NB4 (cell line): ENCODE measurements at regions not wholly inside any gene's neighbourhood (a gene's known extent, or its start where the extent isn't known, plus 50 kb on each side); places are given as distances from the start of the nearest gene placed in this dataset.
"Not testable (repeated sequence)": the region's sequence is repeated elsewhere in the genome, so short reads cannot be mapped to it uniquely, and the experiment has no call there.

Experiments used
- DNase-seq: peaks from one replicate; pipeline ENCODE4 v3.0.0; 2010; ENCODE audit warnings: low read depth
- H3K4me3 ChIP-seq: one replicate; pipeline ENCODE4 v1.5.1; 2011; ENCODE audit warnings: mild to moderate bottlenecking, low read depth, low read length, moderate library complexity
- MYC ChIP-seq: IDR thresholded peaks from 2 replicates; pipeline ENCODE4 v1.6.1; 2011; ENCODE audit warnings: low read depth, low read length
- POLR2A ChIP-seq: IDR thresholded peaks from 2 replicates; pipeline ENCODE4 v1.6.1; 2011; ENCODE audit warnings: mild to moderate bottlenecking; ENCODE audit not compliant: insufficient read length; ENCODE audit errors: extremely low read depth
- TF ChIP-seq, protein P1 (sequence below): IDR thresholded peaks from one replicate; pipeline ENCODE4 v1.5.1; 2012; ENCODE audit warnings: low read depth, low read length
- TF ChIP-seq, protein P2 (sequence below): IDR thresholded peaks from 2 replicates; pipeline ENCODE4 v1.6.1; 2011; ENCODE audit warnings: low read depth, low read length

DNA sequence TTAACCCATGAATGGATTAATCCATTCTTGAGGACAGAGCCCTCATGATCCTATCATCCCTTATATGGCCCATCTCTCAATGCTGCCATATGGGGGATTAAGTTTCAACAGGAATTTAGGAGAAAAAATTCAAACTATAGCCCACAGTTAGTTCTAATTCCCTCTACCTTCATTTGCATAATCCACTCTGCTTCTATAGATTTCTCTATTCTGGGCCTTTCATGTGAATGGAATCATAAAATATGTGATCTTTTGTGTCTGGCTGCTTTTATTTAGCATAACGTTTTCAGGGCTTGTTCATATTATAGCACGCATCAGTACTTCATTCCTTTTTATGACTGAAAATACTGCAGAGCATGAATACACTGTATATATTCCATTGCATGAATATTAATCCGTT, 55.4 kb downstream of the CTSL start:
- TF ChIP-seq, protein P1, sequence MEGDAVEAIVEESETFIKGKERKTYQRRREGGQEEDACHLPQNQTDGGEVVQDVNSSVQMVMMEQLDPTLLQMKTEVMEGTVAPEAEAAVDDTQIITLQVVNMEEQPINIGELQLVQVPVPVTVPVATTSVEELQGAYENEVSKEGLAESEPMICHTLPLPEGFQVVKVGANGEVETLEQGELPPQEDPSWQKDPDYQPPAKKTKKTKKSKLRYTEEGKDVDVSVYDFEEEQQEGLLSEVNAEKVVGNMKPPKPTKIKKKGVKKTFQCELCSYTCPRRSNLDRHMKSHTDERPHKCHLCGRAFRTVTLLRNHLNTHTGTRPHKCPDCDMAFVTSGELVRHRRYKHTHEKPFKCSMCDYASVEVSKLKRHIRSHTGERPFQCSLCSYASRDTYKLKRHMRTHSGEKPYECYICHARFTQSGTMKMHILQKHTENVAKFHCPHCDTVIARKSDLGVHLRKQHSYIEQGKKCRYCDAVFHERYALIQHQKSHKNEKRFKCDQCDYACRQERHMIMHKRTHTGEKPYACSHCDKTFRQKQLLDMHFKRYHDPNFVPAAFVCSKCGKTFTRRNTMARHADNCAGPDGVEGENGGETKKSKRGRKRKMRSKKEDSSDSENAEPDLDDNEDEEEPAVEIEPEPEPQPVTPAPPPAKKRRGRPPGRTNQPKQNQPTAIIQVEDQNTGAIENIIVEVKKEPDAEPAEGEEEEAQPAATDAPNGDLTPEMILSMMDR = no peak
- TF ChIP-seq, protein P2, sequence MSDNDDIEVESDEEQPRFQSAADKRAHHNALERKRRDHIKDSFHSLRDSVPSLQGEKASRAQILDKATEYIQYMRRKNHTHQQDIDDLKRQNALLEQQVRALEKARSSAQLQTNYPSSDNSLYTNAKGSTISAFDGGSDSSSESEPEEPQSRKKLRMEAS = no peak
- TF ChIP-seq MYC = no peak
- no peak for DNase-seq
- no peak overlapping the region for H3K4me3 ChIP-seq

DNA sequence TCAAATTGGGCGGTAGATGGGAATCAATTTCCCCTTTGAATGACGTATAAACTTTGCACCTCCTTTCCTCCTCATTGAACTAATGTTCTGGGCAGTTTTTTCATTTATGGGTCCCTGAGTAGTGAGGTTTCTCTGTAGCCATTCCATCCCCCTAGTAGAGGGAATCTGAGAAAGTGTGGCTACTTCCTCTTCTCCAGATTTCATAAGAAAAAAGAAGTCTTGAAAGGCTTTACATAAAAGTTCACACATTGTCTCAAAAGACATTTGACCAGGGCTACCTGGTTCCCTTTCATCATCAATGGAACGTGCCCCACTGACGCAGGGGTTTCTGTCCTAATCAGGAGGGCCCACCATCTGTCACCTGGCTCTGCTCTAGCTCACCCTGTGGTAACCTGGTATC, 57.3 kb downstream of the CTSL start:
- peak; percentile 43 for DNase-seq
- TF ChIP-seq, protein P1 = no peak
- TF ChIP-seq, protein P2 = no peak
- TF ChIP-seq POLR2A = no peak
- no peak for TF ChIP-seq MYC
- H3K4me3 ChIP-seq = no peak overlapping the region

DNA sequence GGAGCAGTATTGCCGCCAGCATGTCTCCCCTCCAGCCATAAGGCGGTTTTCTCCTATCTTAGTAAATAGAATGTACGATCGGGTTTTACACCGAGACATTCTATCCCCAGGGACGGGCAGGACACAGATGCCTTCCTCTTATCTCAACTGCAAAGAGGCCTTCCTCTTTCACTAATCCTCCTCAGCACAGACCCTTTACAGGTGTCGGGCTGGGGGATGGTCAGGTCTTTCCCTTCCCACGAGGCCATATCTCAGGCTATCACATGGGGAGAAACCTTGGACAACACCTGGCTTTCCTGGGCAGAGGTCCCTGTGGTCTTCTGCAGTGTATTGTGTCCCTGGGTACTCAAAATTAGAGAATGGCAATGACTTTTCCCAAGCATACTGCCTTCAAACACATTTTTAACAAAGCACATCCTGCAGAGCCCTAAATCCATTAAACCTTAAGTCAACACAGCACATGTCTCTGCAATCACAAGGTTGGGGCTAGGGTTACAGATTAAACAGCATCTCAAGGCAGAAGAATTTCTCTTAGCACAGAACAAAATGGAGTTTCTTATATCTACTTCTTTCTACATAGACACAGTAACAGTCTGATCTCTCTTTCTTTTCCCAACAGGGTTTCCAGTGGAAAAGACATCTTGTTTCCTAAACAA, 59.5 kb downstream of the CTSL start:
- not testable (repeated sequence) for H3K4me3 ChIP-seq

DNA sequence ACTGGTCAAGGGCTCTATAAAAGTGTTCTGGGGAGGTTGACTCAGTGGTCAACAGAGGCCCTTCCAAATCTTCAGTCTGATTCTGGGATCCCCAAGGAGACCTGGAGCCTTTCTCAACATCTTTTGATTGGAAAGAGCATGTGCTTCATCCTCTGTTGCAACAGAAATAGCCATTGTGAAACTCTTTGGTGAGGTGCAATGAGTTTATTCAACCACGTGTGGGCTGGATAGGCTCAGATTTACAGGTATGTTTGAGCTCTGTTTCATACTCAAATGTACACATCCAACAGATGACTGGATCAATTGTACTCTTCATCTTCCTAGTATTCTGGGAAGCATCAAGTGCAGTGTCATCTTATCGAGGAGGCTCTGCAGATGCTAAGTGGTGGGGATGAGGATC, 60.5 kb downstream of the CTSL start:
- DNase-seq = peak; percentile 26
- no peak overlapping the region for H3K4me3 ChIP-seq
- TF ChIP-seq, protein P1 = no peak
- no peak for TF ChIP-seq POLR2A
- TF ChIP-seq, protein P2 = 0 out of 2 replicates have a peak, but pooled peaks have one; percentile 36
- TF ChIP-seq MYC = 0 out of 2 replicates have a peak, but pooled peaks have one; percentile 25

More for the DNA sequence above, 59.5 kb downstream of the CTSL start:
- DNase-seq = peak; percentile 86

DNA sequence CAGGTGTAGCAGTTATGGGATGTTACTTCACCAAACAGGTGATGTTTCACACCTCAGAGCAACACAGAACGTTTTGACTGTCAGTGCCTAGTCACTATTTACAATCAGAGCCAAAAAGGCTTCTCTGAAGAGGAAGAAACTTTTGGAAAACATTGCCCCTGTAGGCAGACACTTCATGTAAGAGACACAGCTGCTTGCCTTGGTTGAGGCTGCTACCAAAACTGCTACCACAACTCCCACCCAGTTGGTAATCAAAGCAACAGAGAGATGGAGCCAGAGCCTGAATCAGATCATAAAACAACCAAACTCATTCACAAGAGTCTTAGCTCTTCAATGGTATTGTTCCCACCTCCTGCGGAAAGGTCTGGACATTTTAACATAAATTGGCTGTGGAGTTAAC, 61.0 kb downstream of the CTSL start:
- DNase-seq = no peak
- TF ChIP-seq, protein P2 = no peak
- TF ChIP-seq, protein P1 = no peak
- no peak for TF ChIP-seq MYC
- no peak for TF ChIP-seq POLR2A
- H3K4me3 ChIP-seq = no peak overlapping the region

DNA sequence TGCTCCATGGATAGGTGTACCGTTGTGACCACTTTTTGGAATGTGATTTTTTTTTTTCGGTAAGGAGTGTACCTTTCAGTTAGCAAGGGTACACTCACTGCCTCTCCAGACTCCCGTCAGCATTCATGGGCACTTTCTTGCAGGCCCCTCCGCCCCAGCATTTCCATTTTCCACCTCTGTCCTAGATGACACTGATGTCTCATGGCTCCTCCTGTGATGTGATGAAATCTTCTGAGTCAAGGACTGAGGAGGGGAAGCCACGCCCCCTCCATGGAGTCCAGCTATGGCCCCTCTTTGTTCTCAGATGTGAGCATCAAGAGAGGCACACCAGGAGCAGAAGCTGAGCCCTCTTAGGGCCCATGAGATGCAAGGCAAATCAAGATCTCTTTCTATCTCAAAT, 61.8 kb downstream of the CTSL start:
- no peak overlapping the region for H3K4me3 ChIP-seq
- DNase-seq = peak; percentile 66
- TF ChIP-seq, protein P1 = no peak
- TF ChIP-seq, protein P2 = no peak
